ENCODE measurements at regions not wholly inside any gene's neighbourhood (a gene's known extent, or its start where the extent isn't known, plus 50 kb on each side); places are given as distances from the start of the nearest gene placed in this dataset.
A peak's percentile ranks its signal among the peaks of the same experiment; 100 is the strongest.
"Not testable (repeated sequence)": the region's sequence is repeated elsewhere in the genome, so short reads cannot be mapped to it uniquely, and the experiment has no call there.

- DNase-seq (ENCODE audit: extremely low read depth, low read depth): no peak
- no peak overlapping the region for H3K4me3 ChIP-seq (replicated peaks; ENCODE audit: low read depth, low read length)
- no peak for TF ChIP-seq CTCF (IDR thresholded peaks at IDR 0.05; ENCODE audit: low read depth, low read length, missing control alignments)
Measured at GRCh38 chr22:35178446-35178845, 78.8 kb upstream of the HMGXB4 start.

GRCh38 chr22:35183917-35184316 is 73.4 kb upstream of the HMGXB4 start:
- TF ChIP-seq CTCF (IDR thresholded peaks at IDR 0.05; ENCODE audit: low read depth, low read length, missing control alignments): no peak
- no peak for DNase-seq (ENCODE audit: extremely low read depth, low read depth)
- no peak overlapping the region for H3K4me3 ChIP-seq (replicated peaks; ENCODE audit: low read depth, low read length)

GRCh38 chr22:35186492-35186891 is 70.8 kb upstream of the HMGXB4 start:
- no peak overlapping the region for H3K4me3 ChIP-seq (replicated peaks; ENCODE audit: low read depth, low read length)
- no peak for DNase-seq (ENCODE audit: extremely low read depth, low read depth)
- TF ChIP-seq CTCF (IDR thresholded peaks at IDR 0.05; ENCODE audit: low read depth, low read length, missing control alignments): no peak

- not testable (repeated sequence) for DNase-seq (ENCODE audit: extremely low read depth, low read depth); H3K4me3 ChIP-seq (replicated peaks; ENCODE audit: low read depth, low read length)
Measured at GRCh38 chr22:35188930-35189329, 68.4 kb upstream of the HMGXB4 start.

GRCh38 chr22:35189559-35189958 is 67.7 kb upstream of the HMGXB4 start:
- DNase-seq (ENCODE audit: extremely low read depth, low read depth): no peak
- no peak overlapping the region for H3K4me3 ChIP-seq (replicated peaks; ENCODE audit: low read depth, low read length)
- no peak for TF ChIP-seq CTCF (IDR thresholded peaks at IDR 0.05; ENCODE audit: low read depth, low read length, missing control alignments)

GRCh38 chr22:35191412-35191811 is 65.9 kb upstream of the HMGXB4 start:
- peak; percentile 36 for DNase-seq (ENCODE audit: extremely low read depth, low read depth)

GRCh38 chr22:35192129-35192918 is 65.0 kb upstream of the HMGXB4 start:
- no peak for DNase-seq (ENCODE audit: extremely low read depth, low read depth)
- no peak overlapping the region for H3K4me3 ChIP-seq (replicated peaks; ENCODE audit: low read depth, low read length)
- TF ChIP-seq CTCF (IDR thresholded peaks at IDR 0.05; ENCODE audit: low read depth, low read length, missing control alignments): no peak

More at GRCh38 chr22:35191412-35191811, 65.9 kb upstream of the HMGXB4 start:
- no peak overlapping the region for H3K4me3 ChIP-seq (replicated peaks; ENCODE audit: low read depth, low read length)
- no peak for TF ChIP-seq CTCF (IDR thresholded peaks at IDR 0.05; ENCODE audit: low read depth, low read length, missing control alignments)

Data from HFF-Myc (cell line).